ENCODE measurements at regions not wholly inside any gene's neighbourhood (a gene's known extent, or its start where the extent isn't known, plus 50 kb on each side); places are given as distances from the start of the nearest gene placed in this dataset.

DNA sequence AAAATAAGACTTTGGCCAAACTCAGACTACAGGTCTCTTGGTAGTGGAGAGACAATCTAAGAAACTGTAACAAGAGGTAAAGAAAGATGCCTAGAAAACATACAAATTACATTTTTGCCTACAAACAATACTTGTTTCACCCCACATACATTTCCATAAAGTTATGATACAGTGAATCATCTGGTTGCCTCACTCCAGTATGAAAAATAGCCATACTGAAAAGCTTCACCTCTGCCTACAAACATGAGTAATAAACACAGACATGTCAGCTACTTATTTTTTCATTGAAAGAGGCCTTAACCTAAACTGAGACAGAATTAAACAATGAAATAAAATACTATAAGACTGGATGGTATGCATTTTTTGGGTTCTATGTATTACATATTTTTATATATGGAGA is 1463.0 kb downstream of the FAM181B start:
- Histone ChIP-seq H3K18ac (ENCODE audit: low read length) (no peak overlapping the region), H3K4me1 (ENCODE audit: control insufficient read depth in 2 of 2, insufficient read depth in 1 of 2, low read depth in 1 of 2, low read length in 2 of 2) (no peaks in the 10 kb centered on the region), H3K27me3 (ENCODE audit: control insufficient read depth in 3 of 3, insufficient read depth in 3 of 3, low read depth in 1 of 3, low read length in 3 of 3) (no peaks in the 10 kb centered on the region), H2BK5ac (ENCODE audit: low read length) (no peak overlapping the region), H2AK5ac (ENCODE audit: low read depth, low read length) (no peak overlapping the region), H3K23ac (ENCODE audit: low read depth, low read length, poor library complexity) (no peak overlapping the region), H2BK15ac (ENCODE audit: low read length) (no peak overlapping the region), H3K4me3 (ENCODE audit: low read length in 2 of 2) (no peak overlapping the region), H3K4ac (ENCODE audit: low read length) (no peak overlapping the region), H4K91ac (ENCODE audit: low read depth, low read length, poor library complexity) (no peak overlapping the region), H3K27ac (replicated peaks; ENCODE audit: low read length) (no peak overlapping the region), H3K9me3 (replicated peaks in 1 of 2; ENCODE audit: control insufficient read depth in 2 of 2, insufficient read depth in 1 of 2, low read depth in 1 of 2, low read length in 2 of 2) (no peaks in the 10 kb centered on the region), H3K4me2 (ENCODE audit: insufficient read depth, low read length, poor library complexity, severe bottlenecking) (no peak overlapping the region), H3K14ac (ENCODE audit: low read length) (no peak overlapping the region), H4K8ac (ENCODE audit: low read depth, low read length) (no peak overlapping the region), H3K79me1 (ENCODE audit: low read depth, low read length) (no peaks in the 10 kb centered on the region), H2BK12ac (ENCODE audit: low read length) (no peak overlapping the region), H3K9ac (ENCODE audit: low read depth, low read length, poor library complexity) (no peak overlapping the region), H3K36me3 (replicated peaks in 1 of 2; ENCODE audit: control insufficient read depth in 2 of 2, insufficient read depth in 2 of 2, low read length in 2 of 2) (no peaks in the 10 kb centered on the region), H2AFZ (ENCODE audit: low read length) (no peak overlapping the region), H2BK120ac (ENCODE audit: low read depth, low read length) (no peak overlapping the region)
- no peak for DNase-seq (ENCODE audit: low spot score)

- no CpG with 5 or more reads among the region's 3 CpGs for WGBS, 2 donors (ENCODE audit: extremely low coverage in 2 of 2, insufficient read length in 2 of 2, insufficient replicate concordance in 1 of 2)
- Histone ChIP-seq H3K79me1 (ENCODE audit: low read depth, low read length) (no peaks in the 10 kb centered on the region), H4K91ac (ENCODE audit: low read depth, low read length, poor library complexity) (no peak overlapping the region), H2AK5ac (ENCODE audit: low read depth, low read length) (no peak overlapping the region), H2BK5ac (ENCODE audit: low read length) (no peak overlapping the region), H3K4me2 (ENCODE audit: insufficient read depth, low read length, poor library complexity, severe bottlenecking) (no peak overlapping the region), H2BK120ac (ENCODE audit: low read depth, low read length) (no peak overlapping the region), H2BK12ac (ENCODE audit: low read length) (no peak overlapping the region), H3K27ac (replicated peaks; ENCODE audit: low read length) (no peak overlapping the region), H3K4ac (ENCODE audit: low read length) (no peak overlapping the region), H3K4me3 (ENCODE audit: low read length in 2 of 2) (no peak overlapping the region), H4K8ac (ENCODE audit: low read depth, low read length) (no peak overlapping the region), H3K27me3 (ENCODE audit: control insufficient read depth in 3 of 3, insufficient read depth in 3 of 3, low read depth in 1 of 3, low read length in 3 of 3) (no peaks in the 10 kb centered on the region), H3K9me3 (replicated peaks in 1 of 2; ENCODE audit: control insufficient read depth in 2 of 2, insufficient read depth in 1 of 2, low read depth in 1 of 2, low read length in 2 of 2) (no peaks in the 10 kb centered on the region), H2BK15ac (ENCODE audit: low read length) (no peak overlapping the region), H3K9ac (ENCODE audit: low read depth, low read length, poor library complexity) (no peak overlapping the region), H3K4me1 (ENCODE audit: control insufficient read depth in 2 of 2, insufficient read depth in 1 of 2, low read depth in 1 of 2, low read length in 2 of 2) (no peaks in the 10 kb centered on the region), H3K18ac (ENCODE audit: low read length) (no peak overlapping the region), H3K36me3 (replicated peaks in 1 of 2; ENCODE audit: control insufficient read depth in 2 of 2, insufficient read depth in 2 of 2, low read length in 2 of 2) (no peaks in the 10 kb centered on the region), H3K23ac (ENCODE audit: low read depth, low read length, poor library complexity) (no peak overlapping the region), H2AFZ (ENCODE audit: low read length) (no peak overlapping the region), H3K14ac (ENCODE audit: low read length) (no peak overlapping the region)
- no peak for DNase-seq (ENCODE audit: low spot score)
Observed at GRCh38 chr11:81267246-81267645, 1466.4 kb downstream of the FAM181B start.

DNA sequence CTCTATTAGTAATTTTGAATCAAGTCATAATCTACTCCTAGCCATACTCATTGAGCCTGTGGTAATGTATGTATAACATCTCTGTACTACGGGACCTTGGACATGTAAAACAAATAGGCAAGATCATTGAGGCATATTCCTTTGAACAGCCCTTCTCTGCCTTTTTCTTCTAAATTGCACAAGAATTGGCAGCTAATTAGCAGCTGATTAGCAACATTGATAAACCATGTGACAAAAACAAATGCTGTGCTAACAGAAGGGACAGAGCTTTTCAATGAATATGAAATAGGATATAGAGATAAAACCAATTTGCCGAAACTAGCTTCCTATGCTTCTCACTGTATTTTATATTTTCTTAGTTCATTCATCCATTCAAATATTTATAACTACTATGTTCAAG is 1474.2 kb downstream of the FAM181B start:
- WGBS, 2 donors (ENCODE audit: extremely low coverage in 2 of 2, insufficient read length in 2 of 2, insufficient replicate concordance in 1 of 2) = no CpG with 5 or more reads among the region's 2 CpGs
- H2AK5ac ChIP-seq (ENCODE audit: low read depth, low read length) = no peak overlapping the region
- no peak overlapping the region for H3K14ac ChIP-seq (ENCODE audit: low read length)
- no peaks in the 10 kb centered on the region for H3K36me3 ChIP-seq (replicated peaks in 1 of 2; ENCODE audit: control insufficient read depth in 2 of 2, insufficient read depth in 2 of 2, low read length in 2 of 2)
- no peak overlapping the region for H3K18ac ChIP-seq (ENCODE audit: low read length)
- H3K4me1 ChIP-seq (ENCODE audit: control insufficient read depth in 2 of 2, insufficient read depth in 1 of 2, low read depth in 1 of 2, low read length in 2 of 2) = no peaks in the 10 kb centered on the region
- H3K27ac ChIP-seq (replicated peaks; ENCODE audit: low read length) = no peak overlapping the region
- no peak overlapping the region for H2BK5ac ChIP-seq (ENCODE audit: low read length)
- H3K4me3 ChIP-seq (ENCODE audit: low read length in 2 of 2) = no peak overlapping the region
- no peaks in the 10 kb centered on the region for H3K27me3 ChIP-seq (ENCODE audit: control insufficient read depth in 3 of 3, insufficient read depth in 3 of 3, low read depth in 1 of 3, low read length in 3 of 3)
- H4K91ac ChIP-seq (ENCODE audit: low read depth, low read length, poor library complexity) = no peak overlapping the region
- H3K23ac ChIP-seq (ENCODE audit: low read depth, low read length, poor library complexity) = no peak overlapping the region
- H2BK120ac ChIP-seq (ENCODE audit: low read depth, low read length) = no peak overlapping the region
- H3K4me2 ChIP-seq (ENCODE audit: insufficient read depth, low read length, poor library complexity, severe bottlenecking) = no peak overlapping the region
- H4K8ac ChIP-seq (ENCODE audit: low read depth, low read length) = no peak overlapping the region
- no peak overlapping the region for H2AFZ ChIP-seq (ENCODE audit: low read length)
- H3K79me1 ChIP-seq (ENCODE audit: low read depth, low read length) = no peaks in the 10 kb centered on the region
- H3K9me3 ChIP-seq (replicated peaks in 1 of 2; ENCODE audit: control insufficient read depth in 2 of 2, insufficient read depth in 1 of 2, low read depth in 1 of 2, low read length in 2 of 2) = no peaks in the 10 kb centered on the region
- no peak overlapping the region for H3K9ac ChIP-seq (ENCODE audit: low read depth, low read length, poor library complexity)
- H2BK12ac ChIP-seq (ENCODE audit: low read length) = no peak overlapping the region
- DNase-seq (ENCODE audit: low spot score) = no peak
- H3K4ac ChIP-seq (ENCODE audit: low read length) = no peak overlapping the region
- no peak overlapping the region for H2BK15ac ChIP-seq (ENCODE audit: low read length)

GRCh38 chr11:81255895-81256294 is 1477.8 kb downstream of the FAM181B start:
- Histone ChIP-seq H3K18ac (ENCODE audit: low read length) (no peak overlapping the region), H2BK120ac (ENCODE audit: low read depth, low read length) (no peak overlapping the region), H3K4ac (ENCODE audit: low read length) (no peak overlapping the region), H3K4me3 (ENCODE audit: low read length in 2 of 2) (no peak overlapping the region), H3K79me1 (ENCODE audit: low read depth, low read length) (no peaks in the 10 kb centered on the region), H4K91ac (ENCODE audit: low read depth, low read length, poor library complexity) (no peak overlapping the region), H3K4me2 (ENCODE audit: insufficient read depth, low read length, poor library complexity, severe bottlenecking) (no peak overlapping the region), H2AK5ac (ENCODE audit: low read depth, low read length) (no peak overlapping the region), H2BK5ac (ENCODE audit: low read length) (no peak overlapping the region), H3K14ac (ENCODE audit: low read length) (no peak overlapping the region), H2AFZ (ENCODE audit: low read length) (no peak overlapping the region), H3K23ac (ENCODE audit: low read depth, low read length, poor library complexity) (no peak overlapping the region), H3K9ac (ENCODE audit: low read depth, low read length, poor library complexity) (no peak overlapping the region), H2BK15ac (ENCODE audit: low read length) (no peak overlapping the region), H2BK12ac (ENCODE audit: low read length) (no peak overlapping the region), H3K36me3 (replicated peaks in 1 of 2; ENCODE audit: control insufficient read depth in 2 of 2, insufficient read depth in 2 of 2, low read length in 2 of 2) (no peaks in the 10 kb centered on the region), H3K4me1 (ENCODE audit: control insufficient read depth in 2 of 2, insufficient read depth in 1 of 2, low read depth in 1 of 2, low read length in 2 of 2) (no peaks in the 10 kb centered on the region), H3K27ac (replicated peaks; ENCODE audit: low read length) (no peak overlapping the region), H3K27me3 (ENCODE audit: control insufficient read depth in 3 of 3, insufficient read depth in 3 of 3, low read depth in 1 of 3, low read length in 3 of 3) (no peaks in the 10 kb centered on the region), H3K9me3 (replicated peaks in 1 of 2; ENCODE audit: control insufficient read depth in 2 of 2, insufficient read depth in 1 of 2, low read depth in 1 of 2, low read length in 2 of 2) (no peaks in the 10 kb centered on the region), H4K8ac (ENCODE audit: low read depth, low read length) (no peak overlapping the region)
- no CpG with 5 or more reads among the region's 1 CpG for WGBS, 2 donors (ENCODE audit: extremely low coverage in 2 of 2, insufficient read length in 2 of 2, insufficient replicate concordance in 1 of 2)
- DNase-seq (ENCODE audit: low spot score) = no peak
